ENCODE measurements at regions not wholly inside any gene's neighbourhood (a gene's known extent, or its start where the extent isn't known, plus 50 kb on each side); places are given as distances from the start of the nearest gene placed in this dataset.

DNA sequence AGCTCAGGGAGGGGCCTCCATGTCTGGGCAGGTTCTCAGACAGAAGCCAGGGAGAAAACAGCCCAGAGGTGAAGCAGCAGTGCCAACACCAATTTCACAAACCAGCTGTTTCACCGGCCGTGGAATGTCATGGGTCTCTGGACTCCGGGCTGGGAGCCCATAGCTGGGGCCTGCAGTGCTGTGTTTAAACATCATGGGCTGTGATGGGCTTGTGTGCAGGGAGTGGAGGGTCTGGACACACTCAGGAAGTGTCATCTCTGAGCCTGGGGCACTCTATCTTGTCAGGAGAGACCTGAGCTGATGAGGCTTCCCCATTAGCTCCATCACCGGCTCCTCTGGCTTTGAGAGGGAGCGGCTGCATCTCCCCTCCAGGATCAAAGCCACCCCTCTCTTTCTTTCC lies 173.6 kb upstream of the IGSF21 start (continued):
- peak; percentile 88 for TF ChIP-seq FOXJ3 (CRISPR knock-in tag; IDR thresholded peaks at IDR 0.05)
- 0 out of 2 replicates have a peak, but pooled peaks have one; percentile 22 for TF ChIP-seq TCF12 (IDR thresholded peaks at IDR 0.05)
- TF ChIP-seq FOSL2 (IDR thresholded peaks at IDR 0.05; ENCODE audit: borderline replicate concordance, low read depth) = no peak
- TF ChIP-seq, protein P1, sequence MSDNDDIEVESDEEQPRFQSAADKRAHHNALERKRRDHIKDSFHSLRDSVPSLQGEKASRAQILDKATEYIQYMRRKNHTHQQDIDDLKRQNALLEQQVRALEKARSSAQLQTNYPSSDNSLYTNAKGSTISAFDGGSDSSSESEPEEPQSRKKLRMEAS (IDR thresholded peaks at IDR 0.05; ENCODE audit: low read depth) = no peak
- no peak for TF ChIP-seq PBX3 (IDR thresholded peaks at IDR 0.05)
- peak; percentile 56 for TF ChIP-seq MXI1 (IDR thresholded peaks at IDR 0.05; ENCODE audit: low read depth, low read length)
- no peak for TF ChIP-seq GABPA (IDR thresholded peaks at IDR 0.05; ENCODE audit: low read depth)
- TF ChIP-seq POLR2AphosphoS5 (IDR thresholded peaks at IDR 0.05; ENCODE audit: low read depth, low read length) = no peak
- TF ChIP-seq SIN3A (IDR thresholded peaks at IDR 0.05; ENCODE audit: borderline replicate concordance, low read depth, low read length) = no peak
- peak; percentile 60 for TF ChIP-seq GATA2 (CRISPR knock-in tag; IDR thresholded peaks at IDR 0.05)
- no peak for TF ChIP-seq USF2 (IDR thresholded peaks at IDR 0.05; ENCODE audit: borderline replicate concordance, low read depth, low read length)
- no peak for TF ChIP-seq CHD2 (IDR thresholded peaks at IDR 0.05; ENCODE audit: low read length, partially characterized antibody)
- no peak for TF ChIP-seq YY1 (IDR thresholded peaks at IDR 0.05; ENCODE audit: low read depth)
- TF ChIP-seq FOXM1 (IDR thresholded peaks at IDR 0.05; ENCODE audit: low read depth) = no peak

DNA sequence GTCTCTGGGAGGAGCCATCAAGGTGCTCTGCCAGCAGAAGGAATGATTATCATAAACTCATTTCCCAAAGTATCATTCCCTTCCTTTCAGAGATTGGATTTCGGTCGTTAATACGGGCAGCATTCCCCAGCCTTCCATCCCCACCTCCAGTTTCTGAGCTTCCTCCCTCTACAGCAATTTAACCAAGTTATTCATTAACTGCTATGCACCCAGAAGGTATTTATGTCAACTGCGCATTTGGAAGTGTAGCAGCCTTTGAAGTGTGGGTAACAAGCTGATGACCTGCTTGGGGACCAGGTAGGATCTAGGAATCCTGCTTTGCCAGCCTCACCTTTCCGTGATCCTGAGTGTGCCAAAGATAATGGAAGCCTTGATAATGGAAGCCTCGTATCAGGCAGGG lies 172.4 kb upstream of the IGSF21 start:
- Histone ChIP-seq H3K36me3 (replicated peaks in 1 of 2; ENCODE audit: control insufficient read depth in 1 of 2, insufficient read depth in 2 of 2, low read length in 1 of 2) (no peaks in the 10 kb centered on the region), H3K79me2 (ENCODE audit: insufficient read depth) (no peaks in the 10 kb centered on the region), H3K9me3 (no peaks in the 10 kb centered on the region), H3K9ac (no peak overlapping the region), H2AFZ (ENCODE audit: low read depth) (no peak overlapping the region), H3K4me3 (ENCODE audit: low read depth in 2 of 2, low read length in 1 of 2) (no peak overlapping the region), H4K20me1 (ENCODE audit: insufficient read depth) (no peaks in the 10 kb centered on the region), H3K27ac (ENCODE audit: low read depth in 2 of 2, low read length in 1 of 2) (no peak overlapping the region), H3F3A (replicated peaks; ENCODE audit: insufficient read depth) (no peaks in the 10 kb centered on the region), H3K9me2 (no peaks in the 10 kb centered on the region), H3K27me3 (ENCODE audit: insufficient read depth) (no peaks in the 10 kb centered on the region), H3K4me1 (ENCODE audit: control insufficient read depth in 1 of 2, insufficient read depth in 2 of 2, low read depth in 1 of 2, low read length in 1 of 2) (peaks cover 0 to 27% of the 10 kb centered on the region in 2 experiments; a peak in 2 of 4 replicates), H3K4me2 (no peak overlapping the region)
- 36% methylated on average over 6 of the region's 6 CpGs for WGBS (ENCODE audit: low lambda C conversion rate)
- ChIA-PET CTCF (interaction anchor here (1.3 to 4.6 kb wide), 4 partner anchors 12 to 646 kb away, joined by 3 to 38 read pairs (median 14); no protein-coding TSS in a partner anchor), POLR2A (no interaction called here)
- TF ChIP-seq TEAD4 (IDR thresholded peaks at IDR 0.05; ENCODE audit: borderline replicate concordance, insufficient read depth) (no peak), RAD21 (IDR thresholded peaks at IDR 0.05; ENCODE audit: low read length) (no peak), USF2 (IDR thresholded peaks at IDR 0.05; ENCODE audit: borderline replicate concordance, low read depth, low read length) (no peak), FOXJ3 (CRISPR knock-in tag; IDR thresholded peaks at IDR 0.05) (no peak), NFIC (IDR thresholded peaks at IDR 0.05; ENCODE audit: borderline replicate concordance) (no peak), GATA2 (CRISPR knock-in tag; IDR thresholded peaks at IDR 0.05) (no peak), ELF1 (IDR thresholded peaks at IDR 0.05) (no peak), POLR2AphosphoS5 (IDR thresholded peaks at IDR 0.05; ENCODE audit: low read depth, low read length) (no peak), JUND (IDR thresholded peaks at IDR 0.05) (no peak)
- TF ChIP-seq, protein P2, sequence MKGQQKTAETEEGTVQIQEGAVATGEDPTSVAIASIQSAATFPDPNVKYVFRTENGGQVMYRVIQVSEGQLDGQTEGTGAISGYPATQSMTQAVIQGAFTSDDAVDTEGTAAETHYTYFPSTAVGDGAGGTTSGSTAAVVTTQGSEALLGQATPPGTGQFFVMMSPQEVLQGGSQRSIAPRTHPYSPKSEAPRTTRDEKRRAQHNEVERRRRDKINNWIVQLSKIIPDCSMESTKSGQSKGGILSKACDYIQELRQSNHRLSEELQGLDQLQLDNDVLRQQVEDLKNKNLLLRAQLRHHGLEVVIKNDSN (IDR thresholded peaks at IDR 0.05; ENCODE audit: borderline replicate concordance, low read depth) = no peak
- TF ChIP-seq, protein P3, sequence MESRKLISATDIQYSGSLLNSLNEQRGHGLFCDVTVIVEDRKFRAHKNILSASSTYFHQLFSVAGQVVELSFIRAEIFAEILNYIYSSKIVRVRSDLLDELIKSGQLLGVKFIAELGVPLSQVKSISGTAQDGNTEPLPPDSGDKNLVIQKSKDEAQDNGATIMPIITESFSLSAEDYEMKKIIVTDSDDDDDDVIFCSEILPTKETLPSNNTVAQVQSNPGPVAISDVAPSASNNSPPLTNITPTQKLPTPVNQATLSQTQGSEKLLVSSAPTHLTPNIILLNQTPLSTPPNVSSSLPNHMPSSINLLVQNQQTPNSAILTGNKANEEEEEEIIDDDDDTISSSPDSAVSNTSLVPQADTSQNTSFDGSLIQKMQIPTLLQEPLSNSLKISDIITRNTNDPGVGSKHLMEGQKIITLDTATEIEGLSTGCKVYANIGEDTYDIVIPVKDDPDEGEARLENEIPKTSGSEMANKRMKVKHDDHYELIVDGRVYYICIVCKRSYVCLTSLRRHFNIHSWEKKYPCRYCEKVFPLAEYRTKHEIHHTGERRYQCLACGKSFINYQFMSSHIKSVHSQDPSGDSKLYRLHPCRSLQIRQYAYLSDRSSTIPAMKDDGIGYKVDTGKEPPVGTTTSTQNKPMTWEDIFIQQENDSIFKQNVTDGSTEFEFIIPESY (IDR thresholded peaks at IDR 0.05; ENCODE audit: borderline replicate concordance, low read depth) = no peak
- no peak for DNase-seq
